Panc1 (cell line): ENCODE measurements at regions not wholly inside any gene's neighbourhood (a gene's known extent, or its start where the extent isn't known, plus 50 kb on each side); places are given as distances from the start of the nearest gene placed in this dataset.

Experiments used
- ATAC-seq: fragments of 200-7000 bp; cut with Tn5 transposase; 2 replicates; pipeline ENCODE4 v1.9.1; 2020; ENCODE audit warnings: mild to moderate bottlenecking, moderate library complexity
- BruUV-seq: library from RNA; stranded (reverse); fragments of 400-500 nt; replicated peaks from 2 replicates; lab custom pipeline; 2021; lab: Mats Ljungman, UMichigan
- CTCF ChIA-PET: fragments of 300-600 bp; sonication (Branson Sonifier 250); formaldehyde crosslinking; loops from one replicate; lab custom pipeline; 2022; ENCODE audit warnings: antibody characterized with exemption; lab: Charles Lee
- POLR2A ChIA-PET: fragments of 300-600 bp; sonication (Branson Sonifier 250); formaldehyde crosslinking; loops from one replicate; lab custom pipeline; 2022; ENCODE audit warnings: antibody characterized with exemption; lab: Charles Lee
- DNase-seq: peaks from one replicate; pipeline ENCODE4 v3.0.0-alpha.2; 2010; ENCODE audit warnings: low read depth, low spot score
- H3K27ac ChIP-seq: 2 replicates; pipeline ENCODE4 v1.5.1; 2011; ENCODE audit warnings: mild to moderate bottlenecking, low read length, inconsistent platforms
- H3K27me3 ChIP-seq: fragments of 200-500 bp; sonication (Bioruptor generic); 2 replicates; pipeline ENCODE4 v1.6.0; 2014; ENCODE audit warnings: low read length, inconsistent platforms; ENCODE audit not compliant: control insufficient read depth, insufficient read depth
- H3K36me3 ChIP-seq: fragments of 200-500 bp; sonication (Bioruptor generic); 2 replicates; pipeline ENCODE4 v1.5.1; 2014; ENCODE audit warnings: inconsistent platforms, mild to moderate bottlenecking, low read length, moderate library complexity; ENCODE audit not compliant: control insufficient read depth, insufficient read depth
- H3K4me1 ChIP-seq: 2 replicates; pipeline ENCODE4 v1.5.1; 2011; ENCODE audit warnings: inconsistent platforms, mild to moderate bottlenecking, low read length, moderate library complexity; ENCODE audit not compliant: control insufficient read depth, insufficient read depth
- H3K4me3 ChIP-seq, 2 experiments: 2 replicates each; pipeline ENCODE4 v1.5.1; 2011 to 2012; ENCODE audit warnings: low read depth in 2 of 2, low read length in 2 of 2, mild to moderate bottlenecking in 2 of 2, inconsistent platforms in 1 of 2, moderate library complexity in 1 of 2
- H3K9me3 ChIP-seq: fragments of 200-500 bp; sonication (Bioruptor generic); 2 replicates; pipeline ENCODE4 v1.5.1; 2014; ENCODE audit warnings: low read depth, mild to moderate bottlenecking, inconsistent platforms, low read length, moderate library complexity; ENCODE audit not compliant: control insufficient read depth, insufficient read depth
- POLR2AphosphoS5 ChIP-seq: IDR thresholded peaks from 2 replicates; pipeline ENCODE4 v1.6.1; 2012; ENCODE audit warnings: mild to moderate bottlenecking, low read depth, low read length, moderate library complexity
- SIN3A ChIP-seq: IDR thresholded peaks from 2 replicates; pipeline ENCODE4 v1.6.1; 2012; ENCODE audit warnings: low read depth, mild to moderate bottlenecking, low read length, moderate library complexity, borderline replicate concordance; ENCODE audit not compliant: insufficient read depth
- TCF7L2 ChIP-seq: IDR thresholded peaks from 2 replicates; pipeline ENCODE4 v1.6.1; 2011; ENCODE audit warnings: mild to moderate bottlenecking, low read depth, low read length, inconsistent platforms
- in situ Hi-C: cut with HindIII; loops from 2 replicates; pipeline ENCODE4 v1.10.0; 2016; ENCODE audit warnings: low sequenced_read_pairs, low pct_unique_long_range_greater_than_20kb
- intact Hi-C: fragments of 100-400 bp; cut with micrococcal nuclease; formaldehyde crosslinking; loops from one replicate; pipeline ENCODE4 v1.10.0; 2022; ENCODE audit not compliant: unreplicated experiment
- TF ChIP-seq, protein P1 (sequence below): fragments of 450-650 bp; IDR thresholded peaks from 2 replicates; pipeline ENCODE4 v1.5.1; 2017; ENCODE audit warnings: mild to moderate bottlenecking
- TF ChIP-seq, protein P2 (sequence below), 2 experiments: IDR thresholded peaks; 2 replicates each; pipeline ENCODE4 v1.6.1; 2011 to 2012; ENCODE audit warnings: low read depth in 2 of 2, control low read depth in 1 of 2, low read length in 1 of 2, mild to moderate bottlenecking in 1 of 2, moderate library complexity in 1 of 2; ENCODE audit not compliant: insufficient read depth in 1 of 2

DNA sequence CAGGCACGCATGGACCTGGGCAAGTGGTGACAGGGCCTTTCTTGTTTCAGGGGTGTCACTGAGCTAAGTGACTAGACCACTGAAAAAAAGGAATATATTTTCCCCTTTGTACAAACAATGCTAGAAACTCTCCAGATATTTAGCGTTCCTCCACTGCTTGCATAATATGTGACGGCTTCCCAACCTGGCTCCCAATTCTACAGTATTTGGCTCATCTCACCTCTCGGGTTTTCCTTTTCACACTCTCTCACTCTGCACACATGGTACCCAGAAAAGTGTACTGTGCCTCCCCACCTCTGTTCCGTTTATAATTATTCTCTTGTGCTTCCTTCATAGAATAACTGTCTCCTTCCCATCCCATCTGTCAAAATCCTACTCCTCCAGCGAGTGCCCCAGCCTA is 140.5 kb upstream of the KLHL25 start:
- Histone ChIP-seq H3K9me3 (no peaks in the 10 kb centered on the region), H3K4me1 (no peaks in the 10 kb centered on the region), H3K4me3 (no peak overlapping the region), H3K27ac (no peak overlapping the region), H3K27me3 (no peaks in the 10 kb centered on the region), H3K36me3 (no peaks in the 10 kb centered on the region)
- TF ChIP-seq, protein P1, sequence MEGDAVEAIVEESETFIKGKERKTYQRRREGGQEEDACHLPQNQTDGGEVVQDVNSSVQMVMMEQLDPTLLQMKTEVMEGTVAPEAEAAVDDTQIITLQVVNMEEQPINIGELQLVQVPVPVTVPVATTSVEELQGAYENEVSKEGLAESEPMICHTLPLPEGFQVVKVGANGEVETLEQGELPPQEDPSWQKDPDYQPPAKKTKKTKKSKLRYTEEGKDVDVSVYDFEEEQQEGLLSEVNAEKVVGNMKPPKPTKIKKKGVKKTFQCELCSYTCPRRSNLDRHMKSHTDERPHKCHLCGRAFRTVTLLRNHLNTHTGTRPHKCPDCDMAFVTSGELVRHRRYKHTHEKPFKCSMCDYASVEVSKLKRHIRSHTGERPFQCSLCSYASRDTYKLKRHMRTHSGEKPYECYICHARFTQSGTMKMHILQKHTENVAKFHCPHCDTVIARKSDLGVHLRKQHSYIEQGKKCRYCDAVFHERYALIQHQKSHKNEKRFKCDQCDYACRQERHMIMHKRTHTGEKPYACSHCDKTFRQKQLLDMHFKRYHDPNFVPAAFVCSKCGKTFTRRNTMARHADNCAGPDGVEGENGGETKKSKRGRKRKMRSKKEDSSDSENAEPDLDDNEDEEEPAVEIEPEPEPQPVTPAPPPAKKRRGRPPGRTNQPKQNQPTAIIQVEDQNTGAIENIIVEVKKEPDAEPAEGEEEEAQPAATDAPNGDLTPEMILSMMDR: no peak
- no peak for TF ChIP-seq POLR2AphosphoS5
- no peak for TF ChIP-seq SIN3A
- TF ChIP-seq TCF7L2: no peak
- TF ChIP-seq, protein P2, sequence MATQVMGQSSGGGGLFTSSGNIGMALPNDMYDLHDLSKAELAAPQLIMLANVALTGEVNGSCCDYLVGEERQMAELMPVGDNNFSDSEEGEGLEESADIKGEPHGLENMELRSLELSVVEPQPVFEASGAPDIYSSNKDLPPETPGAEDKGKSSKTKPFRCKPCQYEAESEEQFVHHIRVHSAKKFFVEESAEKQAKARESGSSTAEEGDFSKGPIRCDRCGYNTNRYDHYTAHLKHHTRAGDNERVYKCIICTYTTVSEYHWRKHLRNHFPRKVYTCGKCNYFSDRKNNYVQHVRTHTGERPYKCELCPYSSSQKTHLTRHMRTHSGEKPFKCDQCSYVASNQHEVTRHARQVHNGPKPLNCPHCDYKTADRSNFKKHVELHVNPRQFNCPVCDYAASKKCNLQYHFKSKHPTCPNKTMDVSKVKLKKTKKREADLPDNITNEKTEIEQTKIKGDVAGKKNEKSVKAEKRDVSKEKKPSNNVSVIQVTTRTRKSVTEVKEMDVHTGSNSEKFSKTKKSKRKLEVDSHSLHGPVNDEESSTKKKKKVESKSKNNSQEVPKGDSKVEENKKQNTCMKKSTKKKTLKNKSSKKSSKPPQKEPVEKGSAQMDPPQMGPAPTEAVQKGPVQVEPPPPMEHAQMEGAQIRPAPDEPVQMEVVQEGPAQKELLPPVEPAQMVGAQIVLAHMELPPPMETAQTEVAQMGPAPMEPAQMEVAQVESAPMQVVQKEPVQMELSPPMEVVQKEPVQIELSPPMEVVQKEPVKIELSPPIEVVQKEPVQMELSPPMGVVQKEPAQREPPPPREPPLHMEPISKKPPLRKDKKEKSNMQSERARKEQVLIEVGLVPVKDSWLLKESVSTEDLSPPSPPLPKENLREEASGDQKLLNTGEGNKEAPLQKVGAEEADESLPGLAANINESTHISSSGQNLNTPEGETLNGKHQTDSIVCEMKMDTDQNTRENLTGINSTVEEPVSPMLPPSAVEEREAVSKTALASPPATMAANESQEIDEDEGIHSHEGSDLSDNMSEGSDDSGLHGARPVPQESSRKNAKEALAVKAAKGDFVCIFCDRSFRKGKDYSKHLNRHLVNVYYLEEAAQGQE (IDR thresholded peaks at IDR 0.05; ENCODE audit: insufficient read depth in 1 of 2, low read depth in 2 of 2, low read length in 1 of 2): no peak
- DNase-seq: no peak
- POLR2A ChIA-PET: no interaction called here
- BruUV-seq: no TSS peak
- in situ Hi-C loops (no loop called here), intact Hi-C loops (no loop called here)
- CTCF ChIA-PET: no interaction called here
- no peak for ATAC-seq

DNA sequence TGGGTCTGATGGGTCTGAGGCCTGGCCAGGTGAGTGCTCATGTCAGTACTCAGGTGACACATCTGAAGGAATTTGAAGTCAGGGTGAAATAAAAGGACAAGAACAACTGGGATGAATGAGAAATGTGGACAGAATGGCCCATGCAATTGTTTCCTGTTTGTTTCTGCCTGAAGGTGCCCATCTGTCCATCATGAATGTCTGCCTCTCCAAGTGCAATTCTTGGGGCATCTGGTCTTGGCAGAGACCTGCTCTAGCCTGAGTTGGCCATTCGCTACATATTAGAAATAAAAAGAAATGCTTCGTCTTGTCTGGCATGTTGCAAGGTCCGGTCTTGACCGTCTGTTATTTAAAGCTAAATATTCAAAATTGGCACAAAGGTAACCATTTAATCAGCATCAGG is 142.0 kb upstream of the AGBL1 start:
- TF ChIP-seq, protein P2 (IDR thresholded peaks at IDR 0.05; ENCODE audit: insufficient read depth in 1 of 2, low read depth in 2 of 2, low read length in 1 of 2): no peak
- TF ChIP-seq TCF7L2: no peak
- TF ChIP-seq, protein P1: no peak
- no peak for TF ChIP-seq SIN3A
- no peak overlapping the region for H3K27ac ChIP-seq
- H3K36me3 ChIP-seq: no peaks in the 10 kb centered on the region
- BruUV-seq: no TSS peak
- POLR2A ChIA-PET: no interaction called here
- no peaks in the 10 kb centered on the region for H3K9me3 ChIP-seq
- CTCF ChIA-PET: no interaction called here
- H3K4me3 ChIP-seq: no peak overlapping the region
- in situ Hi-C loops: no loop called here
- no peak for ATAC-seq
- H3K4me1 ChIP-seq: no peaks in the 10 kb centered on the region
- DNase-seq: no peak
- no peaks in the 10 kb centered on the region for H3K27me3 ChIP-seq
- intact Hi-C loops: no loop called here
